HL-60 (cell line): ENCODE measurements at regions not wholly inside any gene's neighbourhood (a gene's known extent, or its start where the extent isn't known, plus 50 kb on each side); places are given as distances from the start of the nearest gene placed in this dataset.

Experiments
- GABPA ChIP-seq: IDR thresholded peaks from 2 replicates; pipeline ENCODE4 v1.6.1; 2012; ENCODE audit warnings: low read depth
- POLR2AphosphoS5 ChIP-seq: IDR thresholded peaks from 2 replicates; pipeline ENCODE4 v1.6.1; 2012; ENCODE audit warnings: low read depth
- REST ChIP-seq: IDR thresholded peaks from 2 replicates; pipeline ENCODE4 v1.6.1; 2012; ENCODE audit warnings: low read depth; ENCODE audit not compliant: insufficient replicate concordance
- SPI1 ChIP-seq: IDR thresholded peaks from 2 replicates; pipeline ENCODE4 v1.6.1; 2012; ENCODE audit warnings: low read depth, mild to moderate bottlenecking, borderline replicate concordance
- TF ChIP-seq, protein P1 (sequence below): IDR thresholded peaks from one replicate; pipeline ENCODE4 v1.5.1; 2011; ENCODE audit warnings: low read length, control low read depth, inconsistent platforms; ENCODE audit not compliant: insufficient read depth

GRCh38 chr13:74709226-74709625 is 575.0 kb upstream of the KLF12 start:
- TF ChIP-seq, protein P1, sequence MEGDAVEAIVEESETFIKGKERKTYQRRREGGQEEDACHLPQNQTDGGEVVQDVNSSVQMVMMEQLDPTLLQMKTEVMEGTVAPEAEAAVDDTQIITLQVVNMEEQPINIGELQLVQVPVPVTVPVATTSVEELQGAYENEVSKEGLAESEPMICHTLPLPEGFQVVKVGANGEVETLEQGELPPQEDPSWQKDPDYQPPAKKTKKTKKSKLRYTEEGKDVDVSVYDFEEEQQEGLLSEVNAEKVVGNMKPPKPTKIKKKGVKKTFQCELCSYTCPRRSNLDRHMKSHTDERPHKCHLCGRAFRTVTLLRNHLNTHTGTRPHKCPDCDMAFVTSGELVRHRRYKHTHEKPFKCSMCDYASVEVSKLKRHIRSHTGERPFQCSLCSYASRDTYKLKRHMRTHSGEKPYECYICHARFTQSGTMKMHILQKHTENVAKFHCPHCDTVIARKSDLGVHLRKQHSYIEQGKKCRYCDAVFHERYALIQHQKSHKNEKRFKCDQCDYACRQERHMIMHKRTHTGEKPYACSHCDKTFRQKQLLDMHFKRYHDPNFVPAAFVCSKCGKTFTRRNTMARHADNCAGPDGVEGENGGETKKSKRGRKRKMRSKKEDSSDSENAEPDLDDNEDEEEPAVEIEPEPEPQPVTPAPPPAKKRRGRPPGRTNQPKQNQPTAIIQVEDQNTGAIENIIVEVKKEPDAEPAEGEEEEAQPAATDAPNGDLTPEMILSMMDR = no peak
- no peak for TF ChIP-seq REST
- TF ChIP-seq POLR2AphosphoS5 = no peak
- no peak for TF ChIP-seq GABPA
- TF ChIP-seq SPI1 = no peak
